CD1c-positive myeloid dendritic cell (primary cell): ENCODE measurements at regions not wholly inside any gene's neighbourhood (a gene's known extent, or its start where the extent isn't known, plus 50 kb on each side); places are given as distances from the start of the nearest gene placed in this dataset.

Experiments used
- DNase-seq: peaks from one replicate; pipeline ENCODE4 v3.0.0-alpha.2; 2016; ENCODE audit errors: extremely low spot score

DNA sequence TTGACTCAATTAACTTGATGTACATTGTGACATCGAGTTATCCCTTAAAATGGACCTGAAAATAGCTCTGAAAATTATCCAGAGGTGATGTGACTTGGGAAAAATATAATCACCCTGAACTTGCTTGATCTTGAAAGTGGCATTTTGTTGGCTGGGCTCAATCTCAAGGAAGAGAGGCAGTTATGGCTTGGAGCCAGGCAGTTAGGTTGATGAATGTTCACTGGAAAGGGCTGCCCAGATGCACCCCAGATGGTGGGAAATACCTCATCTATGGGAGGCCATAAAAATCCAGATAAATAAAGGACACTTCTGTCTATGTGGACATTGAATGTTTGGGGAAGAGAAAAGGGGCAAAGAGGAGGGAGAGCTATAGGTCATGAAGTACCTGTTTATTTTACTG is 55.7 kb upstream of the OR5AN1 start:
- DNase-seq = no peak

DNA sequence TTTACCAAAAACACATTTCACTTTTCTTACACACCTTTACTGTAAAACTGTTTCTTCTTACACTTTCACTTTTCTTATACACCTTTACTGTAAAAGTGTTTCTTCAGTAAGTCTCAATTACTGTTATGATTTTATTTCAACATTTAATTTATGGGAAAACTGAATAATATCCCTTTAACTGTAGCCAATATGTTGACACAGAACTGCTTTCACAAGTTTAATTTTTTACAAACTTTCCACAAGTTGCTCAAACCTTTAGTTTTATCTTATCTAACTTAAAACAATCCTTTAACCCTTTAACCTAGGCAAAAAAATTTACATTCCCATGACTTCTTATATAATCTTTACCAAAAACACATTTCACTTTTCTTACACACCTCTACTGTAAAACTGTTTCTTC is 63.3 kb upstream of the OR5AN1 start:
- no peak for DNase-seq

- DNase-seq = no peak
These were observed 66.1 kb upstream of the OR5AN1 start for GRCh38 chr11:59292611-59293010.

DNA sequence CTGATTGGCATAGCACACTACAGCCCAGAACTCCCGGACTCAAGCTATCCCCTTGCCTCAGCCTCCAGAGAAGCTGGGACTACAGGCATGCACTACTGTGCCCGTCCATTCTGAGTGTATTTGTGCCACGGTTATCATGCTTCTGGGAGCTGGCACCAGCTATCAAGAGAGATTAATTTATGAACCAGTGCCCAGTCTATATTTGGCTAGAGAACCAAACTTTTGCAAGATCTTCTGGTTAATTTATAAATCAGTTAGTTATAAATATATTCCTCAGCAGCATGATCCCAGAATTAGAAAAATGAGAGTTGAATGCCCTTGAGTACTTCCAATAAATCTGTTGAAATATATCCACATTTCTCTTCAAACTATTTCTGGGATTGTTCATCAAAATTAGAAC is 67.5 kb upstream of the OR5AN1 start:
- no peak for DNase-seq

DNA sequence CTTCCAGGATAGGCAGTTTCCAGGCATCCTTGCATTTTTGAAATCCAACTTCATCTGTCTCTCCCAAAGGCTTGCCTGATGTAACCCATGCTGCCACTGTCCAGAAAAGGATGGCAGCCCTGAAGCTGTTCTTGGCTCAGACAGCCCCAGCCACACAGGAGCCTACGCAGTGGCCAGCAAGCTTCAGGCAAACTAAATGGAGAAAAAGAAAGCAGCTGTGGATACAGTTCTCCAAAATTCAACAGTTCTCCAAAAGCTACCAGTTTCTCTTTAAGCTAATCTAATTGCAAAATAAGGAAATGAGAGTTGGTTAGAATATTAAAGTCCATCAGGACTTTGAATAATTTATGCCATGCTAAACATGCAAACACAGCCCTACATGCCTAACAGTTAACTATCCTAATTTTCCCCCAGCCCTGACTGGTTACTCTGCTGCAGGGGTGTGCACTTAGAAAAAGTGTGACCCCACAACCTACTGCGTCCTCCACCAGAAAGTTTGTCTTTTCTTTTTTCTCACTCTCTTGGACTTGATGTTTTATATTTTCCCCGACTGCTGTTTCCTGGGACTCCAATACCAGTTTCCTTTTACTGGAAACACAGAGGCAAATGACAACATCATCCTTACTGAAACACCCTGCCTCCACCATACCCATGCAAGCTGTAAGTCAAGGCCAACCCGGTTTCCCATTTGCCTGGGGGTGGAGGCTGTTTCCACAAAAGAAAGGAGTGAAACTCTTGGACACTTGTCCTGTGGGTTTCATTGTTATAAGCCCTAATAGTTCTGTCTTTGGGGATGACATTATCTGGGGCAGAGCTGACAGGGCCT is 69.1 kb upstream of the OR5AN1 start:
- peak; percentile 61 for DNase-seq

DNA sequence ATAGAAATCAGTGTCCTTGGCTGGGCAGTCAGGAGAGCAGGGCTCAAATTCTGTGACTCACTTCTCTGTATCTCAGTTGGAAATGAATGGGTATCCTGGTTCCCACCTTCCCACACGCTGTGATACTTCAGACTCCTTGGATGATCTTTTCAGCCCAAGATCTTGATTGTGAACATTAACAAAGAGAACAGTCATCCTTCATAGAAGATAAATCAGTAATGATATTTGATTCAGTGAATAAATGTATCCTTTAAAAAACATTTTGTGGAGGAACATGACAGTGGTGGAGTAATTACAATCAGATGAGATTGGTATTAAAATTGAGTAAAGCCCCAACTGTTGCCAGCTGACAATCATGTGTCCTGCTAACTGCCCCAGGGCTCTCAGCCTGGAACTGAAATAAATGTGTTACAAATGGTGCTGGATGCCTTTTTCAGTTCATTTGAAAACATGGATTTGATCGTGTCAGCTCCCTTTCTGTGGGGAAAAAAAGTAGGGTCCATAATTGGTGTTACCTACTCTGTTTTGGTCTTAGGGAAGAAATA is 72.9 kb upstream of the OR5AN1 start:
- no peak for DNase-seq

- no peak for DNase-seq
These were observed 72.0 kb upstream of the MPEG1 start for GRCh38 chr11:59284773-59285129.

DNA sequence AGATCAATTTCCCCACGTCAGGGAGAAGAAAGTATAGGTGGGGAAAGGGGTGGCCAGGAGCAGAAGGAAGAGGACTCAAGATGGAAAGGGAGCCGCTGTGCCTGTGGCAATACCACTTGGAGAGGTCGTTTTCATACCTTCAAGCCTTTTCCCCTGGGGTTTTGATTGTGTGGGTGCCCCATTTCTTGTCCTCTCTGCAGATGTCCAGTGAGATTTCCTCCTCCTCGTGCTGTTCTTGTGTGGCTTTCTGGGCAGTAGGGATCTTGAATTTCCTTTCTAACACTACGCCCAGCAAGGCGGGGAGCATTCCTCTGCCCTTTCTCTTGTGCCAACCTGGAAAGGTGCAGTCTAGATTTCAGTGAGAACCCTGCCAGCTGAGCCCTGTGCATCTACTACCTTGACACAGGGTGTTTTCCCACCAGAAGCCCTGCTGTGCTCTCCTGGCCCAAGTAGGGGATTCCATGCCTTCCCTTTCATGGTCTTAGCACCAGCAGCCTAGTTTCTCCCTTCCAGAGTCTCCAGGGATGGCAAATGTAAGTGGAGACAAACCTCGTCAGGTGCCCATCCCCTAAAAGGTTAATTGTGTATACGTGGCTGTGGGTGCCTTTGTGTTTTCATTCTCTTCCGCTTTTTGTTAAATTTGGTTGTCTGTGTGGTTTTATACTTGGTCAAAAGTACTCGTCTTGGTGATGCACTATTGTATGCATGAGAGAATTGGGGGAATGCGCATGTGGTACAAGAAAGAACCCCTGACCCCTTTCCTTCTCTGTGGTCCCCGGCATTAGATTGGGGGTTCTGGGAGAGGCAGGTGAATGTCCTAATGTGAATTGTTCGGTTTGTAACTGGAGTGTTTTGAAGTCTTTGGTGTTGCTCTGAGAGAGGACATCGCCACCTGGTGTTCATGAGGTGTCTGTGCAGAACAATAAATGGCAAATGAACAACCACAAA is 71.4 kb upstream of the MPEG1 start:
- peak; percentile 77 for DNase-seq

DNA sequence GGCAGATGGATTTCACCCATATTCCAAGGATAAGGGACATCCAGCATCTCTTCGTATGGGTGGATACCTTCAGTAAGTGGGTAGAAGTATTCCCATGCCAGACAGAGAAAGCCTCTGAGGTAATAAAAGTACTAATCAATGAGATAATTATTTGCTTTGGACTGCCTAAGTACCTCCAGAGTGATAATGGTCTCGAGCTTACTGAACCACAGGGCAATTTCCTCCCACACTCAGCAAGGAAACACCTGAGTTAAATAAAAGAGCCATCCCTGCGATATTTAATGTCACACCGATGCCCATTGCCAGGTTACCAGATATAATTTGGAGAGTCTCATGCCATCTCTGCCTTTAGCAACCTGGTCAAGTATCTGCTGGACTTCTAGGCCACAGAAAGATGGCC is 70.6 kb upstream of the MPEG1 start:
- DNase-seq = no peak

DNA sequence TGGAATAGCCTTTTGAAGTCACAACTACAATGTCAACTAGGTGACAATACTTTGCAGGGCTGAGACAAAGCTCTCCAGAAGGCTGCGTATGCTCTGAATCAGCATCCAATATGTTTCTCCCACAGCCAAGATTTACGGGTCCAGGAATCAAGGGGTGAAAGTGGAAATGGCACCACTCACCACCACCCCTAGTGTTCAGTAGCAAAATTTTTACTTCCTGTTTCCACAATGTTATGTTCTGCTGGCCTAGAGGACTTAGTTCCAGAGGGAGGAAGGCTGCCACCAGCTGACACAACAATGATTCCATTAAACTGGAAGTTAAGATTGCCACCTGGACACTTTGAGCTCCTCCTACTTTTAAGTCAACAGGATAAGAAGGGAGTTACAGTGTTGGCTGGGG is 68.5 kb upstream of the MPEG1 start:
- DNase-seq = peak; percentile 13

- peak; percentile 61 for DNase-seq
These were observed 60.7 kb upstream of the MPEG1 start for GRCh38 chr11:59273373-59273841.

- no peak for DNase-seq
These were observed 60.1 kb upstream of the MPEG1 start for GRCh38 chr11:59272771-59273372.

- no peak for DNase-seq
These were observed 59.1 kb upstream of the MPEG1 start for GRCh38 chr11:59271811-59272327.

DNA sequence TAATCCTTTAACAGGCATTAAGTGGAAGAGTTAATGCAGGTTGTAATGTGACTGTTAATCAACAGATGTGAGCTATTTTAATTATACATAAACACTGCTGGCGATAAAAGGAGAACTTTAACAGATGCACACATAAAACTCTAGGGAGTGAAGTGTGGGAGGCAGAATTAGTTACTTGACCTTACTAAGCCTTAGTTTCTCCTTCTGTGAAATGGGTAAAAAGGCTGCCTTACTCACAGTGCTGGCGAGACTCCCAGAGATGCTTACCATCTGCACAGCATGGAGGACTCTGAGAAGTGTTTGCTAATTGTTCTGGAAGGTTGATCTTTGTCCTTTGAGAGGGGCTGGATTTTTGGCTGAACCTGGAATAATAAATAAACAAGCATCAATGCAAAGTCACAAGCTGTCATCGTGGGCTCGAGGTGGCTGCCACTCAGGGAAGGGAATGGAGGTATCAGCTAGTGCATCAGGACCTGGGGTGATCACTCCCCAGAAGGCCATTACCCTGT is 58.6 kb upstream of the MPEG1 start:
- DNase-seq = no peak

GRCh38 chr11:59267736-59268475 is 55.2 kb upstream of the MPEG1 start:
- no peak for DNase-seq

- no peak for DNase-seq
These were observed 54.5 kb upstream of the MPEG1 start for GRCh38 chr11:59267196-59267595.

- no peak for DNase-seq
These were observed 53.8 kb upstream of the MPEG1 start for GRCh38 chr11:59266491-59266890.

GRCh38 chr11:59265735-59266134 is 53.0 kb upstream of the MPEG1 start:
- no peak for DNase-seq

DNA sequence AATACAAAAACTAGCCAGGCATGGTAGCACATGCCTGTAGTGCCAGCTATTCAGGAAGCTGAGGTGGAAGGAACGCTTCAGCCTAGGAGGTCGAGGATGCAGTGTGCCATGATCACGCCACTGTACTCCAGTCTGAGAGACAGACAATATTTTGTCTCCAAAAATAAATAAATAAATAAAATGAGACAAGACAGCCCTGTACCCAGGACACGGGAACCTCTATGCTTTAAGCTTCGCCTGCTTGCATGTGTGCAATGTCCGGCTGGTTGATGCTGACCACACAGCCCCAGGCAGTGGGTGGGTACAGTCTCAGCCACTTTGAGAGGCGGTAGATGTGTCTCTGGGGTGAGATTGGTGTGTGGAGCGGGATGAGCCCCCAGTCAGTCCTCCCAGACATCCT is 52.0 kb upstream of the MPEG1 start:
- DNase-seq = no peak

DNA sequence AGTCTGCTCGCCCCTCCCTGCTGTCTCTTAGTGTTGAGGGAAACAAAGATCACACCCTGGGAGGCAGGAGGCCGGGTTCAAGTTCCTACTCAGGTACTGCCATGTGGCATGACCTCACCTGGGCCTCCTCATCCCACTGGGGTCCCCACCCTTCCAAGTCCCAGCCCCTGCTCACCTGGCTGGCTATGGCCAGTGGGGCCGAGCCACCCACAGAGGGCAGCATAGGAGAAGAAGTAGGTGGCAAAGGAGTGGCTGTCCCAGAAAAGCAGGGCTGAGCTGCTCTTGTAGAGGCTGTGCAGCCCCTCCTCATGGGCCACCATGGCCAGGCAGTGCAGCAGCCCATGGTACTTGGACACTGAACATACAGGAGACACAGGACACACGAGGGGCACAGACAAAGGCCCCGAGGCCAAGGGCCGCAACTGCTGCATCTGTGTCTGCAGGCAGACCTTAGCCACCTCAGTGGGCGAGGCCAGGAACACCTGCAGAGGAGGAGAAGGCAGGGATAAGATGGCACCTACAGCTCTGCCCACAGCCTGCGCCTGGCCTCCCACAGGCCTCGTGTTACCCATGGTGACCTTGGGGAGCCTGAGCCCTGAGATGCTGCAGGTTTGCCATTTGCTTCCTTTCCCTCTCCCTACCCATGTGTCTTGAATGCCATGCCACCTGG is 50.6 kb upstream of the MPEG1 start:
- DNase-seq = no peak
